ENCODE measurements at regions not wholly inside any gene's neighbourhood (a gene's known extent, or its start where the extent isn't known, plus 50 kb on each side); places are given as distances from the start of the nearest gene placed in this dataset.

DNA sequence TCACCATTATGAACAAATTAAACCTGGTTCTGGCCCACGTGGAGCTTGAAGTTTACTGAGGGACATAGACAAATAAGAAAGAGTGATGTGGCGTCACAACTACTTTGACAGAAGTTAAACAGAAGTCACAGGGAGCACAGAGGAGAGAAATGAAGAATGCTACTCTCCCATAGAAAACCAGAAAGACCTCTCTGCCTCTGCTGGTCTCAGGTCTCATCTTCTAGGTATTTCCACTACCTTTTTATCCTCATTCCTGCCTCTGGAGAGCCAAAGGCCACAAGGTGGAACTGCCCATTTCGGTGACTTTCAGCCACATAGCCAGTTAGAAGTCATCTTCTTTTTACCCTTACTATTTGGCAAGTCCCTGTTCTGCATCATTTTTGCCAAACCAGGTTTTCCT, 170.5 kb downstream of the CAND1 start:
- WGBS (ENCODE audit: insufficient coverage), result 100% methylated on average over 1 of the region's 3 CpGs
- Histone ChIP-seq H3K36me3 (ENCODE audit: control insufficient read depth, insufficient read depth, low read length) (no peaks in the 10 kb centered on the region), H3K9me3 (replicated peaks; ENCODE audit: control insufficient read depth, low read depth, low read length) (no peaks in the 10 kb centered on the region), H3K4me3 (ENCODE audit: low read length) (no peak overlapping the region), H3K27me3 (ENCODE audit: control insufficient read depth, insufficient read depth, low read length) (no peaks in the 10 kb centered on the region), H3K4me1 (ENCODE audit: control insufficient read depth, insufficient read depth, low read length) (peaks cover 5% of the 10 kb centered on the region), H3K27ac (ENCODE audit: low read length) (no peak overlapping the region)
- DNase-seq, result no peak

DNA sequence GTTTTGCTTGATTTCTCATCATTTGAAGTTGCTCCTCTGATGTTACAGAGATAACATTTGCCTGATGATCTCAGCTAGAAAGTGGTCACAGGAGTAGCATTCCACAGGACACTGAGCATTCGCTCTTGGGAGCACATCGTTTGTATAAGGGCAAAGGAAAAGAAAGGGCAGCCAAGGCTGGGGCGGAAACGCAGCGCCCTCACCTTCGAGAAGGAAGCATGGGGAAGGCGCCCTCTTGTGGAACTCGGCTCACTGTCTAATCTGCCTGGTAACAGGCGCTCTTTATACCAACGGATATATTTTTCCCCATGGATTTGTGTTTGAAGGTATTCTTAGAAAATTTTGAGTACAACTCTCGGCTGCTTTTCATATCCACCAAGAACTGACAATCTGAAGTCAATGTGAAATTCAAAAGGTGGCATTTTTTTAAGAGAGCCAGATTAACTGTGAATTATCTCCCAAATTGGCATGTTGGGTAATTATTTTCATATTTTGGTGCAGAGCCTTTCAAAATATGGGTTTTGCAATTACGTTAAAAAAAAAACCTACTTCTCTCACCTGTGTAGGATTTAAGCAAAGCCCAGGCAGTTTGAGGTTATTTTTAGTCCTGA, 172.7 kb downstream of the CAND1 start:
- Histone ChIP-seq H3K27me3 (ENCODE audit: control insufficient read depth, insufficient read depth, low read length) (no peaks in the 10 kb centered on the region), H3K36me3 (ENCODE audit: control insufficient read depth, insufficient read depth, low read length) (no peaks in the 10 kb centered on the region), H3K27ac (ENCODE audit: low read length) (peak overlapping the region; percentile 62), H3K4me1 (ENCODE audit: control insufficient read depth, insufficient read depth, low read length) (peaks cover 5% of the 10 kb centered on the region), H3K4me3 (ENCODE audit: low read length) (no peak overlapping the region), H3K9me3 (replicated peaks; ENCODE audit: control insufficient read depth, low read depth, low read length) (no peaks in the 10 kb centered on the region)
- WGBS (ENCODE audit: insufficient coverage), result 8% methylated on average over 2 of the region's 12 CpGs
- DNase-seq, result peak; percentile 86

DNA sequence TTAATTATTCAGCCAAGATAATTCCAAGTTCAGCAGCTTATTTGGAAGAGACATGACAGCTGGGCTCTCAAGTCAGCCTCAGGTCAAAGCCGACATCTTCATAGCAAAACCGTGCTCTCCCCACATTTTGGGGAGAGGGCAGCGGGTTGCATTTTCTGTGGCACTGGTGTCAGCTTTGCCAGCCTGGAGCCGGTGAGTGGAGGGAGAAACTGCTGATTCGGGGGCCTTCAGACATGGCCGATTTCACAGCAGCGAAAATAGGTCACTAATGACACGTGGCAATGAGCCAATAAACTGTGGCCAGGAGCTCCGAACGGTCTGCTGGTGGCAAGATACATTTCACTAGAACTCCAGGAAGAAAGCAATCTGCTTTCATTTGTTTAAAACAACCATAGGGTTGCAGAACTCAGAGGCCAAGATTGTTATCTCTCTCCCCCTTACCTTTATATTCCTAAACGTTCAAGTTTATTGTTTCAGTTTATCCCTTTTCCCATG, 173.2 kb downstream of the CAND1 start:
- Histone ChIP-seq H3K9me3 (replicated peaks; ENCODE audit: control insufficient read depth, low read depth, low read length) (no peaks in the 10 kb centered on the region), H3K27me3 (ENCODE audit: control insufficient read depth, insufficient read depth, low read length) (no peaks in the 10 kb centered on the region), H3K4me3 (ENCODE audit: low read length) (no peak overlapping the region), H3K27ac (ENCODE audit: low read length) (peak overlapping the region; percentile 62), H3K4me1 (ENCODE audit: control insufficient read depth, insufficient read depth, low read length) (peaks cover 5% of the 10 kb centered on the region), H3K36me3 (ENCODE audit: control insufficient read depth, insufficient read depth, low read length) (no peaks in the 10 kb centered on the region)
- DNase-seq, result peak; percentile 60
- WGBS (ENCODE audit: insufficient coverage), result 41% methylated on average over 7 of the region's 11 CpGs

DNA sequence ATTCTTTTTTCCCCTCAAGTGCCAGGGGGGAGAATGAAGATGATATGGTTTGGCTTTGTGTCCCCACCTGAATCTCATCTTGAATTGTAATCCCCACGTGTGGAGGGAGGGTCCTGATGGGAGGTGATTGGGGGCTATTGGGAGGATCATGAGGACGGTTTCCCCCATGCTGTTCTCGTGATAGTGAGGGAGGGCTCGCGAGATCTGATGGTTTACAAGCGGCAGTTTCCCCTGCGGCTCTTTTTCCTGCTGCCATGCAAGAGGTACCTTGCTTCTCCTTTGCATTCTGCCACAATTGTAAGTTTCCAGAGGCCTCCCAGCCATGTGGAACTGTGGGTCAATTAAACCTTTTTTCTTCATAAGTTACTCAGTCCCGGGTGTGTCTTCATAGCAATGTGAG, 173.7 kb downstream of the CAND1 start:
- Histone ChIP-seq H3K27ac (ENCODE audit: low read length) (no peak overlapping the region), H3K9me3 (replicated peaks; ENCODE audit: control insufficient read depth, low read depth, low read length) (no peaks in the 10 kb centered on the region), H3K4me3 (ENCODE audit: low read length) (no peak overlapping the region), H3K27me3 (ENCODE audit: control insufficient read depth, insufficient read depth, low read length) (no peaks in the 10 kb centered on the region), H3K36me3 (ENCODE audit: control insufficient read depth, insufficient read depth, low read length) (no peaks in the 10 kb centered on the region), H3K4me1 (ENCODE audit: control insufficient read depth, insufficient read depth, low read length) (peaks cover 5% of the 10 kb centered on the region)
- WGBS (ENCODE audit: insufficient coverage), result 79% methylated on average over 7 of the region's 8 CpGs
- DNase-seq, result no peak

DNA sequence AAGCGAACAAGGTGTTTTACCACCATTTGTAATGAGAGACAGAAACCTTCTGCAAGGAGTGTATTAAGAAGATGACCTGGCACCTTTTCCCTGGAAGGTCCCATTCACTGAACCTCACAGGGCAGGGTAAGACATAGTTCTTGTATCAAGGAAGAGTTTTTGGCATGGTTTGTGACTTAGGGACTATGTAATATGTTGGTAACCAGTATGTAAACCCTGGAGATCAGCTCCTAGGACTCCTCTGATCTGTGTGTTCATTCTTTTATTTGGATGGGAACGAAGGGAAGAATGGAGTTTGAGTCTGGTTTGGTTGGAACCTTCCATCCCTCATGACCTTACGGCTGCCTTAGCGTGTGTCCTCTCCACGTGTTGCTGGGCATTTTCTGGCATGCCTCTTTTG, 175.4 kb downstream of the CAND1 start:
- 90% methylated on average over 4 of the region's 5 CpGs for WGBS (ENCODE audit: insufficient coverage)
- no peak for DNase-seq
- H3K4me3 ChIP-seq (ENCODE audit: low read length), result no peak overlapping the region
- H3K4me1 ChIP-seq (ENCODE audit: control insufficient read depth, insufficient read depth, low read length), result peaks cover 5% of the 10 kb centered on the region
- H3K27me3 ChIP-seq (ENCODE audit: control insufficient read depth, insufficient read depth, low read length), result no peaks in the 10 kb centered on the region
- no peaks in the 10 kb centered on the region for H3K9me3 ChIP-seq (replicated peaks; ENCODE audit: control insufficient read depth, low read depth, low read length)
- H3K36me3 ChIP-seq (ENCODE audit: control insufficient read depth, insufficient read depth, low read length), result no peaks in the 10 kb centered on the region
- no peak overlapping the region for H3K27ac ChIP-seq (ENCODE audit: low read length)

DNA sequence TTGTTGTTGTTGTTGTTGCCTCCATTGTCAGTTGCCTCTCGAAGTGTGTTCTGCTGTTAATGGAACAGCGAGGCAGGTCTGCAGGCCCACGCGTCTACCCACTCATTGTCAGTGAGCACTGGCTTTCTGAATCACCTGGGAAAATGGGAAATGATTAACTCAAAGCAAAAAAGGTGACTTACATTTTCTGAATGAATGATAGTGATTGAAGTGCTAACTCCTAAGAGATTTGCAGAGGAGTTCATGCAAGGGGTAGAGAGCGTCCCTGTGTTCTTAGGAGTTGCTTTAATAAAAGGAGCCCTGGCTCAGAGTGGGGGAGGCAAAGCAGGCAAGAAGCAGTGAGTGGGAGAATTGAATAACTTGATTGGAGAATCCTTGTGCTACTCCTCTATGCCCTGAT, 177.6 kb downstream of the CAND1 start:
- Histone ChIP-seq H3K27ac (ENCODE audit: low read length) (no peak overlapping the region), H3K27me3 (ENCODE audit: control insufficient read depth, insufficient read depth, low read length) (no peaks in the 10 kb centered on the region), H3K36me3 (ENCODE audit: control insufficient read depth, insufficient read depth, low read length) (no peaks in the 10 kb centered on the region), H3K9me3 (replicated peaks; ENCODE audit: control insufficient read depth, low read depth, low read length) (no peaks in the 10 kb centered on the region), H3K4me1 (ENCODE audit: control insufficient read depth, insufficient read depth, low read length) (peaks cover 5% of the 10 kb centered on the region), H3K4me3 (ENCODE audit: low read length) (no peak overlapping the region)
- DNase-seq, result no peak
- 78% methylated on average over 5 of the region's 5 CpGs for WGBS (ENCODE audit: insufficient coverage)

DNA sequence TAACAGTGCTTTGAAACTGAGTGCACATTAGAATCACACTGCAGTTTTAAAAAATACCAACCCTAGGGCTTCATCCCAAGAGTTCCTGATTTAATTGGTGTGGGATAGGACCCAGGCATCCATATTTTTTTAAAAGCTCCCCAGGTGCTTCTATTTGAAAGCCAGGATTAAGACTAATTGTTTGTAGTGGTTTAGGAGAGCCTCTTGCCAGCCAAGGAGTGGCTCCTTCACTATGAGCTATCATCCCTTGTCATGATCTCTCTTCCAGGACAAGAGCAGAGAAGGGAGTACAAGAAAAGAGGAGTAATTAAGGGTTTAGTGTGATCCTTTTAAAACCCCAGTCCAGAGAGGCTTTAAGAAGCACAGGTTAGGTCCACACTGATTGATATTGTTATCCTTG, 178.0 kb downstream of the CAND1 start:
- Histone ChIP-seq H3K36me3 (ENCODE audit: control insufficient read depth, insufficient read depth, low read length) (no peaks in the 10 kb centered on the region), H3K4me1 (ENCODE audit: control insufficient read depth, insufficient read depth, low read length) (peaks cover 4% of the 10 kb centered on the region), H3K27me3 (ENCODE audit: control insufficient read depth, insufficient read depth, low read length) (no peaks in the 10 kb centered on the region), H3K9me3 (replicated peaks; ENCODE audit: control insufficient read depth, low read depth, low read length) (no peaks in the 10 kb centered on the region), H3K27ac (ENCODE audit: low read length) (no peak overlapping the region), H3K4me3 (ENCODE audit: low read length) (no peak overlapping the region)
- no peak for DNase-seq

DNA sequence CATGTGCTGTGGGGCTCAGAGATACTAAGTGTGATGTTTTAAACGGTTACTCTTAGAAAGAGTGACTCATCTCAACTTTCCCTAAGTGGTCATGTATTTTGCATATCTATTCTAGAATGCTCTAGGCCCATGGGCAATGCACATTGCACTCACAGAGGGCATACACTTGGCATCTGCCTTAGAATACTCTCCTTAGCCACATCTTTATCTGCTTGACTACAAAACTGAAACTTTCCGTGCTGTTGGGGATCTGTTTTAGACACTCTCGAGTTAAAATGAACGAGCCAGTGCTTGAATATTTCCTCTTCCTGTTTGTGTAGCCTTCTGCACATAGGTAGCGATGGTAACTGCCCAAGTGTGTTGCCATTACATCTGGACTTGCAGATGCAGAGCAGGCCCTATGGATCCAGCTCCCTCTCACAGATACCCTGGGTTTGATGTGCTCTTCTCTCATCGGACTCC, 180.5 kb downstream of the CAND1 start:
- 80% methylated on average over 4 of the region's 6 CpGs for WGBS (ENCODE audit: insufficient coverage)
- DNase-seq, result no peak
- Histone ChIP-seq H3K9me3 (replicated peaks; ENCODE audit: control insufficient read depth, low read depth, low read length) (no peaks in the 10 kb centered on the region), H3K4me3 (ENCODE audit: low read length) (no peak overlapping the region), H3K27me3 (ENCODE audit: control insufficient read depth, insufficient read depth, low read length) (no peaks in the 10 kb centered on the region), H3K27ac (ENCODE audit: low read length) (no peak overlapping the region), H3K36me3 (ENCODE audit: control insufficient read depth, insufficient read depth, low read length) (no peaks in the 10 kb centered on the region), H3K4me1 (ENCODE audit: control insufficient read depth, insufficient read depth, low read length) (no peaks in the 10 kb centered on the region)

DNA sequence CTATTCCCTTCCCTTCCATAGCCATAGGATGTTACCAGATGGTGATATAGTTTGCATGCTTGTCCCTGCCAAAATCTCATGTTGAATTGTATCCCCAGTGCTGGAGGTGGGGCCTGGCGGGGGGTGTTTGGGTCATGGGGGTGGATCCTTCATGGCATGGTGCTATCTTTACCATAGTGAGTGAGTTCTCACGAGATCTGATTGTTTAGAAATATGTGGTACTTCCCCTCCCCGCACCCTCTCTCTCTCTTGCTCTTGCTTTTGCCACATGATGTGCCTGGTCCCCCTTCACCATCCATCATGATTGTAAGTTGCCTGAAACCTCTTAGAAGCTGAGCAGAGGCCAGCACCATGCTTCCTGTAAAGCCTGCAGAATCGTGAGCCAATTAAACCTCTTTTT, 181.3 kb downstream of the CAND1 start:
- H3K27me3 ChIP-seq (ENCODE audit: control insufficient read depth, insufficient read depth, low read length), result no peaks in the 10 kb centered on the region
- H3K4me3 ChIP-seq (ENCODE audit: low read length), result no peak overlapping the region
- H3K4me1 ChIP-seq (ENCODE audit: control insufficient read depth, insufficient read depth, low read length), result no peaks in the 10 kb centered on the region
- WGBS (ENCODE audit: insufficient coverage), result 71% methylated on average over 2 of the region's 4 CpGs
- H3K9me3 ChIP-seq (replicated peaks; ENCODE audit: control insufficient read depth, low read depth, low read length), result no peaks in the 10 kb centered on the region
- no peak for DNase-seq
- no peak overlapping the region for H3K27ac ChIP-seq (ENCODE audit: low read length)
- no peaks in the 10 kb centered on the region for H3K36me3 ChIP-seq (ENCODE audit: control insufficient read depth, insufficient read depth, low read length)

DNA sequence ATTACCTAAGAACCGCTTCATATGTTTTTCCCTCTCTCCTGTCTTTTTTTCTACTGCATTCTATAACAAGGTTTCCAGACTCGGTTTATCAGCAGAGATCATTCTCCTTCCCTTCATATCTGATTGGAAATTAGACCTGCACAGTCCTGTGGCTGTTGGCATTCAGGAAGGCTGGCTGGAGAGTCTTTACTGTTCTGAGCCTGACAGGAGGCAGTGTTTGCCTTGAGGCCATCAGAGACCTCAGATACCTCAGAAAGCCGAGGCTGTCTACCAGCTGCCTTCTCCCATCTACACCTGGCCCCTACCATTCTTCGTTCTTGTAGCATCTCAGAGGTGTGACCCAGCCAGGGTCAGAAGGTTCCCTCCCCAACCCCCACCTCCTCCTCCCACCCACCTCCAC, 182.0 kb downstream of the CAND1 start:
- no peaks in the 10 kb centered on the region for H3K36me3 ChIP-seq (ENCODE audit: control insufficient read depth, insufficient read depth, low read length)
- no peak overlapping the region for H3K4me3 ChIP-seq (ENCODE audit: low read length)
- no peak for DNase-seq
- WGBS (ENCODE audit: insufficient coverage), result 59% methylated on average over 2 of the region's 4 CpGs
- no peaks in the 10 kb centered on the region for H3K4me1 ChIP-seq (ENCODE audit: control insufficient read depth, insufficient read depth, low read length)
- no peak overlapping the region for H3K27ac ChIP-seq (ENCODE audit: low read length)
- no peaks in the 10 kb centered on the region for H3K27me3 ChIP-seq (ENCODE audit: control insufficient read depth, insufficient read depth, low read length)
- no peaks in the 10 kb centered on the region for H3K9me3 ChIP-seq (replicated peaks; ENCODE audit: control insufficient read depth, low read depth, low read length)

All from muscle of leg (tissue), 3 donors.